OCI-LY7 (cell line): ENCODE measurements at regions not wholly inside any gene's neighbourhood (a gene's known extent, or its start where the extent isn't known, plus 50 kb on each side); places are given as distances from the start of the nearest gene placed in this dataset.

Experiments used
- CTCF ChIP-seq: fragments of 200-600 bp; sonication (generic); conservative IDR thresholded peaks from 2 replicates; pipeline ENCODE4 v1.5.1; 2014; ENCODE audit warnings: mild to moderate bottlenecking, antibody characterized with exemption, low read length, moderate library complexity, mixed read lengths
- EZH2phosphoT487 ChIP-seq: fragments of 200-600 bp; sonication (generic); IDR thresholded peaks from 2 replicates; pipeline ENCODE4 v1.6.1; 2018; ENCODE audit warnings: low read depth, borderline replicate concordance, mild to moderate bottlenecking, mixed run types, antibody characterized with exemption, low read length, moderate library complexity, mixed read lengths

- TF ChIP-seq CTCF (no peak), EZH2phosphoT487 (no peak)
These were observed 64.6 kb upstream of the ZMYND8 start for GRCh38 chr20:47421076-47421475.
